ENCODE measurements at regions not wholly inside any gene's neighbourhood (a gene's known extent, or its start where the extent isn't known, plus 50 kb on each side); places are given as distances from the start of the nearest gene placed in this dataset.

DNA sequence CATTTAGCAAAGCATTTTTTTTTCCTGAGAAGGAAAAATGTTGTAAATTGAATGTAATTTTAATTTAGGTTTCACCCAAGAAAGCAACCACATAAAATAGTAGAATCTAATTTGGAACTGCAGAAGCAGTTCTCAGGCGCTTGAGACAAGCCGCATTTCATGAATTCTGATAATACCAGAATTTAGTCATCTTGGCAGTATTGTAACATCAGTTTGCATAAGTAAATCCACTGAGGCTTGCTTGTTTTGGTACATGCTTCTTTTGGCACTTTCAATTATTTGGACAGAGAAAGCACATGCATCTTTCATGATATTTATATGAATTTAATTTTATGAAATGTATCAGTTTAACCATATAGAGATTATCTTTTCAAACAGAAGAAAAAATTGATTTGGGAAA, 389.7 kb upstream of the ROBO1 start:
- TF ChIP-seq, protein P1, sequence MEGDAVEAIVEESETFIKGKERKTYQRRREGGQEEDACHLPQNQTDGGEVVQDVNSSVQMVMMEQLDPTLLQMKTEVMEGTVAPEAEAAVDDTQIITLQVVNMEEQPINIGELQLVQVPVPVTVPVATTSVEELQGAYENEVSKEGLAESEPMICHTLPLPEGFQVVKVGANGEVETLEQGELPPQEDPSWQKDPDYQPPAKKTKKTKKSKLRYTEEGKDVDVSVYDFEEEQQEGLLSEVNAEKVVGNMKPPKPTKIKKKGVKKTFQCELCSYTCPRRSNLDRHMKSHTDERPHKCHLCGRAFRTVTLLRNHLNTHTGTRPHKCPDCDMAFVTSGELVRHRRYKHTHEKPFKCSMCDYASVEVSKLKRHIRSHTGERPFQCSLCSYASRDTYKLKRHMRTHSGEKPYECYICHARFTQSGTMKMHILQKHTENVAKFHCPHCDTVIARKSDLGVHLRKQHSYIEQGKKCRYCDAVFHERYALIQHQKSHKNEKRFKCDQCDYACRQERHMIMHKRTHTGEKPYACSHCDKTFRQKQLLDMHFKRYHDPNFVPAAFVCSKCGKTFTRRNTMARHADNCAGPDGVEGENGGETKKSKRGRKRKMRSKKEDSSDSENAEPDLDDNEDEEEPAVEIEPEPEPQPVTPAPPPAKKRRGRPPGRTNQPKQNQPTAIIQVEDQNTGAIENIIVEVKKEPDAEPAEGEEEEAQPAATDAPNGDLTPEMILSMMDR (IDR thresholded peaks at IDR 0.05), result no peak
- no peak for TF ChIP-seq POLR2A (IDR thresholded peaks at IDR 0.05)

All from testis (tissue), 2 donors.